GM18520 (cell line): ENCODE measurements at regions not wholly inside any gene's neighbourhood (a gene's known extent, or its start where the extent isn't known, plus 50 kb on each side); places are given as distances from the start of the nearest gene placed in this dataset.
"Not testable (repeated sequence)": the region's sequence is repeated elsewhere in the genome, so short reads cannot be mapped to it uniquely, and the experiment has no call there.

Experiments used
- ATAC-seq: cut with Tn5 transposase; IDR thresholded peaks from one replicate; pipeline ENCODE4 v1.9.1; 2021; ENCODE audit not compliant: unreplicated experiment

GRCh38 chr2:106010818-106011355 is 183.2 kb downstream of the UXS1 start:
- ATAC-seq = no peak

DNA sequence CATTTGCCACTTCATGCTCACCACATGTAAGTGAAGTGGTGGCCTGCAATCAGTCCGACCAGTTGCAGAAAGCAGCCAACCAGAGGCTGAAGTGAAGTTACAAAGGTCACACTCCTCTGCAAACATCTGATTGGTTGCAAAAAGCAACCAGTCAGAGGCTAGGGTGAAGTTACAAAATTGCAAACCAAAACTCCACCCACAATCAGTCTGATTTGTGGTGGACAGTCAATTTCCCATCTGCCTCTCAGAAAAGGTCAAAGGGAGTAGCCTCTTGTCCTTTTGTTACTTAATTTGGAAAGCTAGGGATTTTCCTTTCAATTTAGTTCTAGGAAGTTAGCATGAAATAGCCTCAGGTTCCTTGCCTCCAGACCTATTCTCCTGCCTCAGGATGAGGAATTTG is 185.0 kb downstream of the UXS1 start:
- ATAC-seq = no peak

GRCh38 chr2:106004851-106005250 is 189.2 kb downstream of the UXS1 start:
- no peak for ATAC-seq

GRCh38 chr2:105999211-105999989 is 194.7 kb downstream of the UXS1 start:
- ATAC-seq = no peak

- ATAC-seq = no peak
These were observed 196.4 kb downstream of the UXS1 start for GRCh38 chr2:105997711-105998110.

DNA sequence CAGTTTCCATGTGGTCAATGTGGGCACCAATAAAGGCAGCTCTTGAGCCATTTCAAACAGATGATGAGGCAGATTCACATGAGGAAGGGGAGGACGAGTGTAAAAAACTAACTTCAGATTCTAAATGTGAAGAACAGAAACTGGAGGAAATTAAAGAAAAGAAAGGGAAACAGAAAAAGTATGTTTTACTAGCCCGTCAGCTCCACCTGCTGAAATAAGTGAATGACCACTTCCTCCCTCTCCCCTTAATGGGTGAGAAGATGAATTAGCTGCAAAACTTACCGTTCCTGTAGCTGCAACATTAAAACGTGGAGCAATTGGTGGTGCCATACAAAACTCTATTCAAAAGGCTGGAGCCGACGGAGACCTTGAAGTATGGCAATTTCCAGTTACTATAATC is 203.5 kb downstream of the UXS1 start:
- no peak for ATAC-seq

DNA sequence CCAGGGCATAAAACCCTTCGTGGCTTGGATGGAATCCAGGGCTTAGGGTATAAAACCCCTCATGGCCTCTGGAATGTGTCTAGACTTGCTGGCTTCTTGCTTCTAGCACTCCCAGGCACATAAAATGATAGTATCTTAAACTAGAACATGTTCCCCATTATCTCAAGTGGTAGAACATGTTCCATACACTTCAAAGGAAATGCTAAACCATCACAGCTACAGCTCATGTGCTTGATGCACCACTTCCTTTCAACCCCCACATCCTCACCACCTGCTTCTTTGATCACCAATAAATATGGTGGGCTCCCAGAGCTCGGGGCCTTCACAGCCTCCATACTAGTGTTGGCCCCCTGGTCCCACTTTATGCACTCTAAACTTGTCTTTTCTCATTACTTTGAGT is 204.3 kb downstream of the UXS1 start:
- not testable (repeated sequence) for ATAC-seq

GRCh38 chr2:105989070-105989469 is 205.0 kb downstream of the UXS1 start:
- no peak for ATAC-seq

DNA sequence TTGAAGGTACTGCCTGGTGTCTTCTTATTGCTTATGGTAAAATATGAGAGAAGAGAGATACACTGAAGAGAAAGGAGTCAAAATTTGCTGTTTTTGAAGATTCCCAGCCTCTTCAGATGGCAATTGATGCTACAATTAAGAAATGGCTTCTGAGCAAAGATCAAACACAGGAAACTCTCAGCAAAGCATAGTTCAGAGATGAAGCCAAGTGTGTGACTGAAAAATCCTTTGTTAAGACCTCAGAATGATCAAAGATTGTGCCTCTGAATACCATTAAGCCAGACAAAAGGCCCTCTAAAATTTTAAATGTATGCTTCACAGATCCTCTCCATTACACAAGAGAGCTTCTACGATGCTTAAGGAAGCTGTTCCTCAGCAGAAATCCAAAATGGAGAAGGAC is 216.3 kb downstream of the UXS1 start:
- ATAC-seq = no peak

- ATAC-seq = no peak
These were observed 216.9 kb downstream of the UXS1 start for GRCh38 chr2:105977212-105977611.

DNA sequence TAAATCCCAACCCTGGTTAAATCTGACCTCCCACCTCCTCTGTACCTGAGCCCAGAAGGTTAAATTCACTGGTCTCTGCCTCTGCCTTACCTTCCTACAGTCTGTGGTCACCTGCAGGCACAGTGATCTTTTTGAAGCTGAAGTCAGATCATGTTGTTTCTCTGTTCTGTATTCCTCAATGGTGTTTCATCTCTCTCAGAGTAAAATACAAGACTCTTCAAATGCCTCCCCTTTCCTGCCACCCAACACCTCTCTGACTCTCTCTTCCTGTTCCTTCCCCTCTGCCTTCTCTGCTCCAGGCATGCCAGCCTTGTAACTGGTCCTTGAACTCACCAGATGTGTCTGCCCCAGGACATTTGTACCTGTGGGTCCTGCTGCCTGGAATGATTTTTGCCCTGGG is 219.3 kb downstream of the UXS1 start:
- ATAC-seq = no peak

- no peak for ATAC-seq
These were observed 221.2 kb downstream of the UXS1 start for GRCh38 chr2:105972927-105973326.

DNA sequence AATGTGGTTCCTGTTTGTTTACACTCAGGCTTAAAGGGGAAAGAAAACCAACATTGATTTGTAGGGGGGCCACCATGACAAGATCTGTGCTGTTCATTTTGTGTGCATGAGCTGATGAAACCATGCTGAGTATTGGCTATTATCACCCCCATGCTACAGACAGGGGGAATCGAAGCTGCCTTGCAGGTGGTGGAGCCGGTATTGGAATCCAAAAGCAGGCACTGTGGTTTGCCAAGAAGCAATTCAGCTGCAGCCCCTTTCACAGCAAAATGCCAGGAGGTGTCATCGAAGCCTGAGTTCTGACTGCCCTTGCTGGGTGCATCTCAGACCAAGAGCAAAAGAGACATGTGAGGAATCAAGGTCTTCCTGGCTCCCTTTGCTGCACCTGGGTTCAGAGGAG is 221.9 kb downstream of the UXS1 start:
- ATAC-seq = no peak

DNA sequence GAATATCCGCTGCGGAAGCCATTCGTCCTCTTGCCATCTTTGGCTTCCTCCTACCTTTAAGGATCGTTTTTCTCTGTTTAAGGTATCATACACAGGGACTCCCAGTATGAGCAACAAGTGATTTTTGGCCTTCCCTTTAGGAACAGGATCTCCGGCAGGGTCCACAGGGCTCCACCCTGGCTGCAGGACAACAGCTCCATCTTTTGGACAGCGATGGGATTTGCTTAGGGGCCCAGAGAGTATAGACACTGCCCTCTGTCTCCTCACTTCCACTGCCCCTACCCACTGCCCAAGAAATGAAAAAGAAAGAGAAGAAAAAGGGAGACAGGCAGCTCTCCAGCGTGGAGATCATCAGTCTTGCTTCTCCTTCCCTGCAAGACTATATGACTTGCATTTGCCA is 224.5 kb downstream of the UXS1 start:
- no peak for ATAC-seq

DNA sequence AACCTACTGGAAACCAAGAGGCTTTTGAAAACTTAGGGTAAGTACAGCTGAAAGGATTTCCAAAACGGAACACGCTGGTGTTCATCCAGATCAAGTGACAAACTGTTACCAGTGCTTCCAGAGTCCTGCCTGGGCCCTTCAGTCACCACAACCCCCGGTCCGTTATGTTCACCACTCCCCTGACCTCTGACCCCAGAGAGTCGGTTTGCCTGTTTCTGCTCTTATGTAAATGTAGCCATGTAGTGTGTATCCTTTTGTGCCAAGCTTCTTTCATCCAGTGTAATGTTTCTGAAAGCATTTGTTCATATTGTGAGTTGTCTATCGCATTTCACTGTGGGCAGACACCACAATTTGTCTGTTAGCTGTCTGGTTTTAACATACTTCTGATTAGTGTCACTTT is 217.5 kb downstream of the NCK2 start:
- no peak for ATAC-seq

- ATAC-seq = no peak
These were observed 217.0 kb downstream of the NCK2 start for GRCh38 chr2:105961599-105962146.

- no peak for ATAC-seq
These were observed 214.6 kb downstream of the NCK2 start for GRCh38 chr2:105959357-105959756.

DNA sequence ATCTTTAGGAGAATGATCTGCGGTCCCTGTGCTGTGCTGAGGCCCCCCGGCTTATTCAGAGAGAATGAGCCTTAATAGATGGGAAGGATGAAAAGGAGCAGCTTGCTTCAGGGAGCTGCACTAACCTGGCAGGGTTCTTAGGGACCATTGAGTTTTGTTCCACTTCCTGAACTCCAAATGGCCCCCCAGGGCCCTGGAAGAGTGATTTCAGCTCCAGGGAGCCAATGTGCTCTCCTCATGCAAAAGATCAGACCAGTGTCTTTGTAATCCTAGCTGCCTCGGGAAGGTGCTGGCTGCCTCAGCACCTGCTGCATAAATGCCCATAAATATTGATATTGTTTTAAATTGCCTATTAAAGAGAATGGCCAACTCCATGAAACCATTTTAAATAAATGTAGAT is 210.2 kb downstream of the NCK2 start:
- ATAC-seq = no peak

- no peak for ATAC-seq
These were observed 209.2 kb downstream of the NCK2 start for GRCh38 chr2:105953942-105954341.

DNA sequence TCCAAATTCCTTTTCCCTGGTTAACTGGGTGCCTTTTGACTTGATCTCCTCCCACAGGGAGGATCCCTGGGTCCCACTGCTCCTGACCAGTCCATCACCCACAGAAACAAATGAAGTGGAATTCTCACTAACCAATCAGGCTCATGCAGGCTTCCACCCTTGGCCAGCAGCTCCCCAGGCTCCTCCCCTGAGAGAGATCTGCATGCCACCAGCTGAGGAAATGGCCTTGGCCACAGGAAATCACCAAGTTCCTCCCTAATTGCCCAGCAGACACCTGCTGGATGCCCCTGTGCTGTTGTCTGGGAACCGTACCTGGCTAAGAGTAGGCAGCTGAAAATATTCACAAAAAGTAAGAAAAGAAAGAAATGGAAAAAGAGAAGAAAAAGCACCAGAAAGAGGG is 207.4 kb downstream of the NCK2 start:
- no peak for ATAC-seq

DNA sequence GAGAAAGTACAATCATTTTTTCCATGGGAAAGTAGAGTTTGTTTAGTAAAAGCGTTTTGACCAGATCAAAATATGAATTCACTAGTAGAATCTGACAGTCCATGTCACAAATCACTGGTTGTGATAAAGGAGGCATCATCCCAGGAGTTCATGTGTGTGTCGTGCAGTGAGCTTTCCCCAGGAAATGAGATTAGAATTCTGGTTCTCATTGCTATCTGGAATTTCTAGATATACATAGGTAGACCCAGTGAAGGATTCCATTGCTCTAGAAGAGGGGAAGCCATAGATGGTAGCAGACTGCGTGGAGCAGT is 206.6 kb downstream of the NCK2 start:
- no peak for ATAC-seq

DNA sequence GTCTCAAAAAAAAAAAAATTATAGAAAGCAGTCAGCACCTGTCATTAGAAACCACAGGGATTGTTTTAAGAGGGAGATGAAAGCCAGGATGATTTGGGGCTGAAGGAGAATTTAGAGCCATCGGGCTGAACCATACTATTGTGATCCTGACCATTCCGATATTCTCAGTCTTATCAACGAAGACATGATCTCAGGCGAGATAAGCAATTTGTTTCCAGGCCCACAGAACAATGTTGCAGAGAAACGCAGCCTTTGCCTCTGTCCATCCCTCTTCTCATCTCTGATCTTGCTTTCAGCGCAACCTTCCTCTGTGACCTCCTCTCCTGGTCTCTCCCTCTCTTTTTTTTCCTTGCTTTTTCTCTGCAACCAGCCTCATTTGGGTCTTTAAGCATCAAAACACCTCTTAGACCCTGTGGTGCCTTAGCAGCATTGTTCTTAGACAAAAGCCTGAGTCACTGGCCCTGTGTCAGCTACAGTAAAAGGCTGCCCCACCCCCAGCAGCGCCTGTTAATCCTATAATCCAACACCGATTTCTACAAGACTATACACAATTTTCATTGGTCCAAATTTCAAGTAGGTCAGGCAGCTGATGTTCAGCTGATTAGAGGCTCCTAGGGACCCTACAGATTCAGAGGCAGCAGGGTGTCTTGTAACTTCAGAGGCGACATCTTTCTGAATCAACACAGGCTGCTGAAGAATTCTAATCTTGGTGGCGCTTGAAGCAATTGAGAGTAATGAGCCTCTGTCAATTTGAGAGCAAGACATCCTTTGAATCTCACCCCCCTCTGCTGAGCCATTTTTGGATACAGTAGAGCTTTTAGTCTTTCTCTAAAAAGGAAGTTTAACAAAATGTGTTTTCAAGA is 206.0 kb downstream of the NCK2 start:
- no peak for ATAC-seq
